ENCODE measurements at regions not wholly inside any gene's neighbourhood (a gene's known extent, or its start where the extent isn't known, plus 50 kb on each side); places are given as distances from the start of the nearest gene placed in this dataset.
A peak's percentile ranks its signal among the peaks of the same experiment; 100 is the strongest.

- Histone ChIP-seq H3K9me3 (no peaks in the 10 kb centered on the region), H3K4me1 (peaks cover 0 to 28% (median 1%) of the 10 kb centered on the region in 12 donors), H3K36me3 (peaks cover 0 to 59% (median 30%) of the 10 kb centered on the region in 9 donors), H3K27ac (no peak overlapping the region), H3K27me3 (no peaks in the 10 kb centered on the region), H3K4me3 (no peak overlapping the region)
- no peak for TF ChIP-seq POLR2A (IDR thresholded peaks at IDR 0.05)
- TF ChIP-seq CTCF (IDR thresholded peaks at IDR 0.05): no peak
- intact Hi-C loops (cut with DNase I): no loop called here
- ATAC-seq: no peak
- peak in 1 of 5 donors; percentile 11 for DNase-seq
- 91 to 93% (median 92%) methylated on average over 20 of the region's 20 CpGs for WGBS, 4 donors
Measured at GRCh38 chr15:62795700-62796695, 246.5 kb upstream of the TPM1 start.

GRCh38 chr15:62797171-62797570 lies 245.4 kb upstream of the TPM1 start:
- H3K4me3 ChIP-seq: no peak overlapping the region
- ATAC-seq (no peak), DNase-seq (peak in 1 of 5 donors; percentile 8)
- TF ChIP-seq POLR2A (IDR thresholded peaks at IDR 0.05) (no peak), CTCF (IDR thresholded peaks at IDR 0.05) (no peak)
- 87 to 94% (median 93%) methylated on average over 12 to 15 of the region's 15 CpGs for WGBS, 4 donors
- H3K27me3 ChIP-seq: no peaks in the 10 kb centered on the region
- intact Hi-C loops (cut with DNase I): no loop called here
- peaks cover 0 to 28% (median 1%) of the 10 kb centered on the region in 12 donors for H3K4me1 ChIP-seq
- H3K9me3 ChIP-seq: no peaks in the 10 kb centered on the region
- peaks cover 0 to 70% (median 30%) of the 10 kb centered on the region in 9 donors for H3K36me3 ChIP-seq
- no peak overlapping the region for H3K27ac ChIP-seq

GRCh38 chr15:62798536-62798935 lies 244.0 kb upstream of the TPM1 start:
- no peaks in the 10 kb centered on the region for H3K9me3 ChIP-seq
- TF ChIP-seq CTCF (IDR thresholded peaks at IDR 0.05) (no peak), POLR2A (IDR thresholded peaks at IDR 0.05) (no peak)
- intact Hi-C loops (cut with DNase I): no loop called here
- peaks cover 0 to 81% (median 30%) of the 10 kb centered on the region in 9 donors for H3K36me3 ChIP-seq
- no peak overlapping the region for H3K4me3 ChIP-seq
- 58 to 67% (median 66%) methylated on average over 5 of the region's 5 CpGs for WGBS, 4 donors
- DNase-seq: peak in 1 of 5 donors; percentile 7
- H3K4me1 ChIP-seq: peaks cover 0 to 31% (median 1%) of the 10 kb centered on the region in 12 donors
- no peaks in the 10 kb centered on the region for H3K27me3 ChIP-seq
- no peak for ATAC-seq
- H3K27ac ChIP-seq: peak overlapping the region in 1 of 12 donors; percentile 71

GRCh38 chr15:62799037-62799436 lies 243.5 kb upstream of the TPM1 start:
- no peaks in the 10 kb centered on the region for H3K27me3 ChIP-seq
- peaks cover 0 to 26% (median 1%) of the 10 kb centered on the region in 12 donors for H3K4me1 ChIP-seq
- intact Hi-C loops (cut with DNase I): no loop called here
- TF ChIP-seq CTCF (IDR thresholded peaks at IDR 0.05) (no peak), POLR2A (IDR thresholded peaks at IDR 0.05) (no peak)
- no peak overlapping the region for H3K4me3 ChIP-seq
- ATAC-seq (no peak), DNase-seq (peak in 1 of 5 donors; percentile 3)
- H3K36me3 ChIP-seq: peaks cover 0 to 83% (median 33%) of the 10 kb centered on the region in 9 donors
- H3K9me3 ChIP-seq: no peaks in the 10 kb centered on the region
- H3K27ac ChIP-seq: peak overlapping the region in 4 of 12 donors; percentile 41 to 73 (median 58)
- WGBS, 4 donors: 78 to 90% (median 84%) methylated on average over 6 of the region's 6 CpGs

Data from heart left ventricle (tissue), 16 donors.